Kidney epithelial cell (primary cell): ENCODE measurements at regions not wholly inside any gene's neighbourhood (a gene's known extent, or its start where the extent isn't known, plus 50 kb on each side); places are given as distances from the start of the nearest gene placed in this dataset.

Source experiments
- DNase-seq: peaks from one replicate; pipeline ENCODE4 v3.0.0-alpha.2; 2010; ENCODE audit warnings: low read depth
- H3K27me3 ChIP-seq: 2 replicates; pipeline ENCODE4 v1.6.0; 2011; ENCODE audit warnings: low read length; ENCODE audit not compliant: control insufficient read depth, insufficient read depth
- H3K36me3 ChIP-seq: 2 replicates; pipeline ENCODE4 v1.5.1; 2011; ENCODE audit warnings: low read length; ENCODE audit not compliant: control insufficient read depth, insufficient read depth
- H3K4me3 ChIP-seq: 2 replicates; pipeline ENCODE4 v1.5.1; 2011; ENCODE audit warnings: low read depth, mild to moderate bottlenecking, control low read depth, low read length
- CTCF ChIP-seq: IDR thresholded peaks from 2 replicates; pipeline ENCODE4 v1.5.1; 2011; ENCODE audit warnings: mild to moderate bottlenecking, moderate library complexity, low read length, control low read depth, inconsistent platforms; ENCODE audit not compliant: insufficient read depth, poor library complexity, severe bottlenecking

DNA sequence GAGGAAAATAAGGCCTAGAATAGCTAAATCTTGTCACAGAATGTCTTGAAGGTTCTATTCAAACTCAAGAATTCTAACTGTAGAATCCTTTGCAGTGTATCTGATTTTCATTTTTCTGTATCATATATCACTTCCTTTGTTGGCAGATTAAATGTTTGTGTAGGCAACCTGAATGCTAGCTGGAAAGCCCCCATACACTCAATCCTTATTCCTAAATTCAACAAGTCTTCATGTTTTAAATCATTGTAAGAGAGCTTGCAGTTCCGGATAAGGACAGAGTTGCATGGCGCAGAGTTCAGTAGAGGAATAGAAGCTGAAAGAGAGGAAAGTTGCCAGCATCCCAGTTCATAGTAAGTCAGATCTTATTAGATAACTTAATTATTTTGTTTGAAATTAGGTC, 242.0 kb upstream of the SEMA6D start:
- Histone ChIP-seq H3K27me3 (no peaks in the 10 kb centered on the region), H3K36me3 (no peaks in the 10 kb centered on the region), H3K4me3 (no peak overlapping the region)
- no peak for DNase-seq
- no peak for TF ChIP-seq CTCF

GRCh38 chr15:47477341-47477740, 240.0 kb upstream of the SEMA6D start:
- DNase-seq = no peak
- no peaks in the 10 kb centered on the region for H3K36me3 ChIP-seq
- H3K4me3 ChIP-seq = no peak overlapping the region
- TF ChIP-seq CTCF = no peak
- H3K27me3 ChIP-seq = no peaks in the 10 kb centered on the region

GRCh38 chr15:47484059-47484458, 233.2 kb upstream of the SEMA6D start:
- Histone ChIP-seq H3K27me3 (no peaks in the 10 kb centered on the region), H3K36me3 (no peaks in the 10 kb centered on the region), H3K4me3 (no peak overlapping the region)
- DNase-seq = no peak
- no peak for TF ChIP-seq CTCF

- Histone ChIP-seq H3K36me3 (no peaks in the 10 kb centered on the region), H3K27me3 (no peaks in the 10 kb centered on the region), H3K4me3 (no peak overlapping the region)
- no peak for TF ChIP-seq CTCF
- no peak for DNase-seq
These were observed 232.3 kb upstream of the SEMA6D start for GRCh38 chr15:47484997-47485396.

GRCh38 chr15:47485419-47485818, 231.9 kb upstream of the SEMA6D start:
- no peak for DNase-seq
- no peak overlapping the region for H3K4me3 ChIP-seq
- no peak for TF ChIP-seq CTCF
- H3K27me3 ChIP-seq = no peaks in the 10 kb centered on the region
- no peaks in the 10 kb centered on the region for H3K36me3 ChIP-seq

DNA sequence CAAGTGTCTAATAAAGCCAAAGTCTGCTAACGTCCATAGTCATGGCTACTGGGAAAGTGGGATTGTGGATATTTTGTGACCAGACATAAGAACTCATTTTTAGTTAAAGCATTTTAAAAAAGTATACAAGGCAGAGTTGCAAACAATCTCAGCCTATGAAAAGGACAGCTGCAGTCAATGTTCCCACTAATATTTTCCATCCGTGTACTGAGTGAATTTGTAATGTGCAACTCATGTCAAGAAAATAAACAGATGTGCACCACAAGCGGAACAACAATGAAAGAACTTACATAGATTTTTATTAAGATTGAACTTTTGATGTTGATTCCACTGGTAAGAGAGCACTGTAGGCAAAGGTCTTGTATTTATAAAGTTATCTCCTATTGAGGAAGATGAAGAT, 231.3 kb upstream of the SEMA6D start:
- no peak for DNase-seq
- TF ChIP-seq CTCF = no peak
- H3K4me3 ChIP-seq = no peak overlapping the region

More for the DNA sequence above, 231.3 kb upstream of the SEMA6D start:
- H3K27me3 ChIP-seq = no peaks in the 10 kb centered on the region
- no peaks in the 10 kb centered on the region for H3K36me3 ChIP-seq
